H1 (cell line): ENCODE measurements at regions not wholly inside any gene's neighbourhood (a gene's known extent, or its start where the extent isn't known, plus 50 kb on each side); places are given as distances from the start of the nearest gene placed in this dataset.

Experiments
- BRCA1 ChIP-seq: IDR thresholded peaks from 2 replicates; pipeline ENCODE4 v1.6.1; 2012; ENCODE audit warnings: low read depth, low read length, improper control_type of control experiment
- CREB1 ChIP-seq: IDR thresholded peaks from 2 replicates; pipeline ENCODE4 v1.6.1; 2012; ENCODE audit warnings: inconsistent platforms
- CTCF ChIP-seq, 3 experiments: IDR thresholded peaks; 1 replicate in 2 of 3; 2 replicates in 1 of 3; pipeline versions ENCODE4 v1.5.1 to v1.6.1; 2011; ENCODE audit warnings: low read length in 3 of 3, mild to moderate bottlenecking in 3 of 3, inconsistent platforms in 2 of 3, low read depth in 1 of 3, moderate library complexity in 1 of 3; ENCODE audit not compliant: insufficient read depth in 1 of 3; ENCODE audit errors: control extremely low read depth in 1 of 3
- E2F6 ChIP-seq: IDR thresholded peaks from 2 replicates; pipeline ENCODE4 v1.6.1; 2012; ENCODE audit warnings: inconsistent platforms
- EP300 ChIP-seq, 2 experiments: IDR thresholded peaks; 1 replicate in 1 of 2; 2 replicates in 1 of 2; pipeline ENCODE4 v1.6.1; 2011 to 2012; ENCODE audit warnings: low read depth in 2 of 2, low read length in 2 of 2, mild to moderate bottlenecking in 2 of 2, borderline replicate concordance in 1 of 2, inconsistent platforms in 1 of 2, moderate library complexity in 1 of 2
- EZH2 ChIP-seq: fragments of 200-600 bp; sonication (generic); IDR thresholded peaks from 2 replicates; pipeline ENCODE4 v1.7.1; 2012; ENCODE audit warnings: low read depth, mild to moderate bottlenecking, moderate library complexity, low read length, inconsistent platforms; ENCODE audit not compliant: severe bottlenecking
- JUN ChIP-seq: IDR thresholded peaks from 2 replicates; pipeline ENCODE4 v1.6.1; 2011; ENCODE audit warnings: low read depth, mild to moderate bottlenecking, improper control_type of control experiment, low read length
- JUND ChIP-seq: IDR thresholded peaks from 2 replicates; pipeline ENCODE4 v1.6.1; 2011; ENCODE audit warnings: mild to moderate bottlenecking, improper control_type of control experiment, low read length
- MAX ChIP-seq: IDR thresholded peaks from 2 replicates; pipeline ENCODE4 v1.6.1; 2012; ENCODE audit warnings: inconsistent platforms
- POLR2A ChIP-seq, 2 experiments: IDR thresholded peaks; 1 replicate in 1 of 2; 2 replicates in 1 of 2; pipeline ENCODE4 v1.6.1; 2011; ENCODE audit warnings: low read depth in 2 of 2, low read length in 2 of 2, mild to moderate bottlenecking in 2 of 2; ENCODE audit errors: control extremely low read depth in 1 of 2
- POLR2AphosphoS5 ChIP-seq: IDR thresholded peaks from 2 replicates; pipeline ENCODE4 v1.6.1; 2011; ENCODE audit warnings: low read depth, low read length
- USF2 ChIP-seq: IDR thresholded peaks from 2 replicates; pipeline ENCODE4 v1.6.1; 2011; ENCODE audit warnings: low read length, improper control_type of control experiment

- TF ChIP-seq JUND: no peak
- TF ChIP-seq POLR2AphosphoS5: no peak
- TF ChIP-seq EZH2: no peak
- no peak for TF ChIP-seq EP300 (IDR thresholded peaks at IDR 0.05; ENCODE audit: borderline replicate concordance in 1 of 2, low read depth in 2 of 2, low read length in 2 of 2)
- no peak for TF ChIP-seq CTCF (IDR thresholded peaks at IDR 0.05; ENCODE audit: control extremely low read depth in 1 of 3, insufficient read depth in 1 of 3, low read depth in 1 of 3, low read length in 3 of 3)
- TF ChIP-seq POLR2A (IDR thresholded peaks at IDR 0.05; ENCODE audit: control extremely low read depth in 1 of 2, low read depth in 2 of 2, low read length in 2 of 2): no peak
- TF ChIP-seq BRCA1: no peak
- no peak for TF ChIP-seq MAX
- TF ChIP-seq USF2: no peak
- no peak for TF ChIP-seq E2F6
- no peak for TF ChIP-seq CREB1
- TF ChIP-seq JUN: no peak
Observed at GRCh38 chr21:16597753-16598152, 868.0 kb downstream of the USP25 start.
